IPS-15b (cell line): ENCODE measurements at regions not wholly inside any gene's neighbourhood (a gene's known extent, or its start where the extent isn't known, plus 50 kb on each side); places are given as distances from the start of the nearest gene placed in this dataset.

ENCODE experiments used
- H3K27me3 ChIP-seq: one replicate; pipeline ENCODE4 v1.6.1; 2013; ENCODE audit warnings: low read length; ENCODE audit not compliant: control insufficient read depth, insufficient read depth
- H3K36me3 ChIP-seq: one replicate; pipeline ENCODE4 v1.6.1; 2013; ENCODE audit warnings: low read length; ENCODE audit not compliant: control insufficient read depth, insufficient read depth
- H3K4me1 ChIP-seq: one replicate; pipeline ENCODE4 v1.6.1; 2013; ENCODE audit warnings: mild to moderate bottlenecking, low read length; ENCODE audit not compliant: control insufficient read depth, insufficient read depth
- H3K4me3 ChIP-seq: one replicate; pipeline ENCODE4 v1.5.1; 2013; ENCODE audit warnings: low read depth, low read length
- H3K9ac ChIP-seq: one replicate; pipeline ENCODE4 v1.6.1; 2013; ENCODE audit warnings: low read depth, mild to moderate bottlenecking, low read length
- H3K9me3 ChIP-seq: one replicate; pipeline ENCODE4 v1.6.1; 2013; ENCODE audit warnings: mild to moderate bottlenecking, low read length; ENCODE audit not compliant: control insufficient read depth, insufficient read depth

DNA sequence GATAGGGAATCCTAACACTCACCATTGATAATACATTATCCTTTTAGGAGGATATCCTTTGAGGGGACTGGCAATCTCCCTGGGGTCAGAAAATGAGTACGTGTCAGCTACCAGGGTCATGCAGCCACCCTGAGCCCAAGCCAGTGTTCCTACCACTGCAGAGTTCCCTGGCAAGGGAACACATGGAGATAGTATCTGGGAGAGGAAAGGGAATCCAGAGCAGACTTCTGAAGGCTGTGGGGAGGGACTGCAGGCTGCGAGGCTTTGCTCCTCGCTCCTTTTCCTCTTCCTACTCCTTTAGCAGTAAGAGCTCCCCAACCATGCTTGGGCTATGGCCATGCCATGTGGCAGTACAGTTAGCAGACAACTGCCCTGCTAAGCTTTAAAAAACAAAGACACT lies 62.9 kb upstream of the TJP1 start:
- Histone ChIP-seq H3K27me3 (no peaks in the 10 kb centered on the region), H3K9me3 (no peaks in the 10 kb centered on the region), H3K36me3 (no peaks in the 10 kb centered on the region), H3K4me3 (no peak overlapping the region), H3K4me1 (peaks cover 18% of the 10 kb centered on the region), H3K9ac (no peak overlapping the region)

DNA sequence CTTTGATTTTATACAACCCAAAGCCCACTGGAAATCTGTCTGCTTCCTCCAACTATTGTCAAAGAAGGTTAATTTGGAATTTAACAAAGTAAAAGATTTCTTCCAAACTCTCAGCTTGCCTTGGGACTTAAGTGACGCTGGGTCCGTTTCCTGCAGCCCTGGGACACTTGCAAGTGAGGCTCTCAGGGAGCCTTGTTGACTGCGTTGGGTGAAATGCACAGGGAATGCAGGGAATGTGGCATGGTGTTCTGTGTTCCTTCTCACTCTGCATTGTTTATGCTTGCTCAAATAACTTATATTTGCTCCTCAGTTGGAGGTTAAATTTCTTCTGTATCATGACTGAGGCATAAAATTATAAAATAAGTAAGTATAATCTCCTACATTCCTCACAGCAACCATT lies 60.9 kb upstream of the TJP1 start:
- Histone ChIP-seq H3K4me1 (no peaks in the 10 kb centered on the region), H3K36me3 (no peaks in the 10 kb centered on the region), H3K9me3 (no peaks in the 10 kb centered on the region)

DNA sequence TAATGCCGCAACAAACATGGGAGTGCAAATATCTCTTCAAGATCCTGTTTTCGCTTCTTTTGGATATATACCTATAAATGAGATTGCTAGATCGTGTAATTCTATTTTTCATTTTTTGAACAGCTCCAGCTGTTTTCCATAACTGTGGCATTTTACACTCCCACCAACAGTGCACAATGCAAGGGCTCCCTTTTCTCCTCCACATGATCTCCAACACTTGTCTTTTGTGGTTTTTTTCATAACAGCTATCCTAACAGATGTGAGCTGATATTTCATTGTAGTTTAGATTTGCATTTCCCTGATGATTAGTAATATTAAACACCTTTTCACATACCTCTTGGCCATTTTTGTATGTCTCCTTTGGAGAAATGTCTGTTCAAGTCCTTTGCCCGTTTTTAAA lies 58.6 kb upstream of the TJP1 start:
- H3K4me1 ChIP-seq: no peaks in the 10 kb centered on the region
- no peaks in the 10 kb centered on the region for H3K9me3 ChIP-seq
- no peaks in the 10 kb centered on the region for H3K36me3 ChIP-seq
- no peak overlapping the region for H3K9ac ChIP-seq
- H3K27me3 ChIP-seq: no peaks in the 10 kb centered on the region
- H3K4me3 ChIP-seq: no peak overlapping the region

More for the DNA sequence above, 60.9 kb upstream of the TJP1 start:
- Histone ChIP-seq H3K9ac (no peak overlapping the region), H3K27me3 (no peaks in the 10 kb centered on the region), H3K4me3 (no peak overlapping the region)

DNA sequence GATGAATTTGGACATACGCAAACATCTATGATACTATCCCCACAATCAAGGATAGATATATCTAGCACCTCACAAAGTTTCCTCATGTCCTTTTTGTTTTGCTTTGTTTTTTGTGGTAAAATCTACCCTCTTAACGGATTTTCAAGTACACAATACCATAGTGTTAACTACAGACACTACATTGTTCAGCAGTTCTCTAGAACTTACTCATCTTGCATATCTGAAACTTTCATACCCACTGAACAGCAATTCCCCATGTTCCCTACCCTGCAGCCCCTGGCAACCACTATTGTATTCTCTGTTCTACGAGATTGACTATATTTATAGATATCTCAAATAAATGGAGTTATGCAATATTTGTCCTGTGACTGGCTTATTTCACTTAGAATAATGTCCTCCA lies 58.1 kb upstream of the TJP1 start:
- Histone ChIP-seq H3K4me1 (no peaks in the 10 kb centered on the region), H3K9me3 (no peaks in the 10 kb centered on the region), H3K4me3 (no peak overlapping the region), H3K36me3 (no peaks in the 10 kb centered on the region), H3K27me3 (no peaks in the 10 kb centered on the region), H3K9ac (no peak overlapping the region)

DNA sequence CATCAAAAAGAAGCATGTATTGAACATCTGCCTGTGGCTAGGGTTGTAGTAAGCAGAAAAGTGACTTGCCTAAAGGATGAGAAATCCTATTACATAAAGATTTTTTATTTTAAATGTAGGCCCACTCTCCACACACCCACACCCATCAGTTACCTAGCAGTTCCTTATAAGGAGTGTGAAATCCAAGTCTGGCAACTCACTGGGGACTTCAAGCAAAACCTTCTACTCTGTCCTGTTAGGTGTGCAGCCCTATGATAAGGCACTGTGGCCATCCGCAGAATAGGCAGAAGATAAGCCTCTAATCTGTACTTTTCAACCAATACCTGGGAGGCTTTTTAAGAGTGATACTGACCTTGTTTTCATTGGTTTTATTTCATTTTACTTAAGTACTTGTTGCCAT lies 52.7 kb upstream of the TJP1 start:
- Histone ChIP-seq H3K4me1 (peaks cover 2% of the 10 kb centered on the region), H3K36me3 (no peaks in the 10 kb centered on the region), H3K9ac (no peak overlapping the region), H3K27me3 (no peaks in the 10 kb centered on the region), H3K9me3 (no peaks in the 10 kb centered on the region), H3K4me3 (no peak overlapping the region)

DNA sequence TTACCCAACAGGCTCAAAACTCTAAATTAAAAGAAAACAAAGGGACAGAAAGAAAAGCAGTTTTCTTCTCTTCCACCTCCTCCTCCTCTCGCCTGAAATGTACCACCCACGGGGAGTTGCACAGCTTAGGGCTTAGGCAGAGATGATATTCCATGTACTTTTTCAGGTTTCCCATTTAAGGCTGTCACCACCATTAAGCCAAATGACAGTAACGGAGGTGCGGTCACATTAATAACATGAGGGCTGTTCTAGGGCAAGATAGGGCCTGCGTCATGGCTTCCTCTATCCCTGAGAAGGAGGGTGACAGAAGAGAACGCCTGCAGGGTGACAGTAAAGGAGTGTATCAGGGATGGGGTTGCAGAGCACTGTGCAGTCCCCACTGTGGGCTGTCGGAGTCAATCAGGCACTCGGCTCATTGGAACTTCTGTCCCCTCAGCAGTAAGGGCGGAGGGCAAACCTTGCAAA lies 51.7 kb upstream of the TJP1 start:
- Histone ChIP-seq H3K9me3 (no peaks in the 10 kb centered on the region), H3K4me1 (peaks cover 2% of the 10 kb centered on the region), H3K36me3 (no peaks in the 10 kb centered on the region), H3K27me3 (no peaks in the 10 kb centered on the region), H3K9ac (no peak overlapping the region), H3K4me3 (no peak overlapping the region)

DNA sequence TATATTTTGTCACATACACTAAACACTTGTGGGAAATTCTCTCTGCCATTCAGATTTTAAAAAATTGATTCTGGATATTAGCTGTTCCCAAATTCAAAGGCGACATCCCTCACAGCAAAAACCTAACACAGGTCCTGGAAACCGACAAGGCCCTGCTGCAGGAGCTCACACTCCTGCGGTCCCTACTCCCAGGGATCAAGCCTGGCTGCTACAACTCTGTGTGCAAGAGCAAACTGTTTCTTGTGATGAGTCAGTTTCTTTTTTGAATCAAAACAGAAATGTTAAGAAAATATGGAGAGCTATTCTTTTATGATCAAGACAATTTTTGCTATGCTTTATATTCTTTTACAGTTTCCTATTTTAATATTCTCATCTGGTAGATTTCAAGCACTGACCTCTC lies 51.0 kb upstream of the TJP1 start:
- Histone ChIP-seq H3K9ac (no peak overlapping the region), H3K4me1 (peaks cover 2% of the 10 kb centered on the region), H3K9me3 (no peaks in the 10 kb centered on the region), H3K36me3 (no peaks in the 10 kb centered on the region), H3K27me3 (no peaks in the 10 kb centered on the region), H3K4me3 (no peak overlapping the region)

DNA sequence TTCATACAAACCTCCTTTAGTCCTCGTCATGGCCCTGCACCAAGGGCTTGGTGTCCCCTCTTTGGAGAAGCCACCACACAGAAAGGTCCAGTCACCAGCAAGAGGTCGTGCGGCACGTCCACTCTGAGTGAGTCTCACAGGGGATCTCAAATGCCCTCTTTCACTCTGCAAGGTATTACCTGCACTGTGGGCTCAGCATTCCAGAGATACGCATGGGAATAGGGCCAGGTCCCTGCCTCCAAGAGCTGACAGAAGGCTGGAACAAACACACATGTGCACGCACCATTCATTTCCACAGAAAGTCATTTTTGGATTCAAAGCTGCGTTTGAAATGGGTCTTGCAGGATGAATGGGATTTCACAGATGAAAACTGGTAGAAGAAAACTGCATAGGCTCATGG lies 50.4 kb upstream of the TJP1 start:
- Histone ChIP-seq H3K4me3 (no peak overlapping the region), H3K27me3 (no peaks in the 10 kb centered on the region), H3K4me1 (peaks cover 2% of the 10 kb centered on the region), H3K9me3 (no peaks in the 10 kb centered on the region), H3K36me3 (no peaks in the 10 kb centered on the region), H3K9ac (no peak overlapping the region)
